GM23338 (cell line): ENCODE measurements at regions not wholly inside any gene's neighbourhood (a gene's known extent, or its start where the extent isn't known, plus 50 kb on each side); places are given as distances from the start of the nearest gene placed in this dataset.

Source experiments
- ATAC-seq: fragments of 200-7000 bp; cut with Tn5 transposase; 3 replicates; pipeline ENCODE4 v1.9.1; 2020
- DNase-seq: peaks from one replicate; pipeline ENCODE4 v3.0.0-alpha.2; 2015; ENCODE audit warnings: low spot score
- H2AFZ ChIP-seq: fragments of 200-600 bp; sonication (generic); 2 replicates; pipeline ENCODE4 v1.8.0; 2016; ENCODE audit warnings: antibody characterized with exemption, mild to moderate bottlenecking, moderate library complexity
- H3F3A ChIP-seq: fragments of 200-600 bp; sonication (generic); replicated peaks from 2 replicates; pipeline ENCODE4 v1.8.0; 2017; ENCODE audit warnings: antibody characterized with exemption, mixed run types, low read depth
- H3K27ac ChIP-seq: fragments of 200-600 bp; sonication (generic); 2 replicates; pipeline ENCODE4 v1.6.1; 2016; ENCODE audit warnings: low read depth
- H3K27me3 ChIP-seq: fragments of 200-600 bp; sonication (generic); 2 replicates; pipeline ENCODE4 v1.8.0; 2016; ENCODE audit warnings: mild to moderate bottlenecking, mixed run types, moderate library complexity; ENCODE audit not compliant: insufficient read depth
- H3K36me3 ChIP-seq: fragments of 200-600 bp; sonication (generic); 2 replicates; pipeline ENCODE4 v1.8.0; 2016; ENCODE audit warnings: mild to moderate bottlenecking; ENCODE audit not compliant: insufficient read depth
- H3K4me1 ChIP-seq: fragments of 200-600 bp; sonication (generic); 2 replicates; pipeline ENCODE4 v1.8.0; 2016; ENCODE audit warnings: mild to moderate bottlenecking, moderate library complexity; ENCODE audit not compliant: insufficient read depth
- H3K4me2 ChIP-seq: fragments of 200-600 bp; sonication (generic); 2 replicates; pipeline ENCODE4 v1.7.1; 2017; ENCODE audit warnings: mixed run types
- H3K4me3 ChIP-seq: fragments of 200-600 bp; sonication (generic); 2 replicates; pipeline ENCODE4 v1.6.1; 2016; ENCODE audit warnings: mixed run types
- H3K79me2 ChIP-seq: fragments of 200-600 bp; sonication (generic); replicated peaks from 2 replicates; pipeline ENCODE4 v1.8.0; 2017; ENCODE audit warnings: mild to moderate bottlenecking; ENCODE audit not compliant: insufficient read depth
- H3K9me2 ChIP-seq: fragments of 200-600 bp; sonication (generic); 2 replicates; pipeline ENCODE4 v1.8.0; 2017; ENCODE audit not compliant: insufficient read depth
- H4K20me1 ChIP-seq: fragments of 200-600 bp; sonication (generic); replicated peaks from 2 replicates; pipeline ENCODE4 v1.8.0; 2017; ENCODE audit warnings: mild to moderate bottlenecking; ENCODE audit not compliant: insufficient read depth
- H3K27ac Mint-ChIP-seq: 2 replicates; pipeline ENCODE4 v1.8.0; 2020; ENCODE audit warnings: inconsistent platforms, mild to moderate bottlenecking, moderate library complexity, mixed read lengths
- H3K27me3 Mint-ChIP-seq: 3 replicates; pipeline ENCODE4 v1.8.0; 2022; ENCODE audit warnings: low read depth, mild to moderate bottlenecking, moderate library complexity, mixed read lengths, inconsistent platforms; ENCODE audit not compliant: insufficient read depth, poor library complexity
- H3K36me3 Mint-ChIP-seq: 3 replicates; pipeline ENCODE4 v1.8.0; 2021; ENCODE audit warnings: low read depth, mild to moderate bottlenecking, inconsistent platforms, moderate library complexity, mixed read lengths
- H3K4me1 Mint-ChIP-seq: 3 replicates; pipeline ENCODE4 v1.8.0; 2020; ENCODE audit warnings: mild to moderate bottlenecking, inconsistent platforms, mixed read lengths
- H3K4me3 Mint-ChIP-seq: 3 replicates; pipeline ENCODE4 v1.8.0; 2021; ENCODE audit warnings: moderate library complexity, mild to moderate bottlenecking, inconsistent platforms, mixed read lengths
- H3K9me3 Mint-ChIP-seq: 3 replicates; pipeline ENCODE4 v1.8.0; 2020; ENCODE audit warnings: moderate library complexity, mild to moderate bottlenecking, inconsistent platforms, mixed read lengths
- CREB1 ChIP-seq: fragments of 250-450 bp; sonication (Bioruptor Pico); IDR thresholded peaks from 2 replicates; pipeline ENCODE4 v1.5.0; 2020; ENCODE audit warnings: low read depth, mild to moderate bottlenecking, moderate library complexity
- EZH2 ChIP-seq: fragments of 200-600 bp; sonication (generic); IDR thresholded peaks from one replicate; pipeline ENCODE4 v1.8.0; 2017; ENCODE audit warnings: antibody characterized with exemption, mild to moderate bottlenecking, low read depth; ENCODE audit not compliant: unreplicated experiment
- EZH2phosphoT487 ChIP-seq: fragments of 200-600 bp; sonication (generic); IDR thresholded peaks from one replicate; pipeline ENCODE4 v1.8.1; 2018; ENCODE audit warnings: antibody characterized with exemption; ENCODE audit not compliant: unreplicated experiment
- JUNB ChIP-seq: IDR thresholded peaks from one replicate; pipeline ENCODE4 v1.6.1; 2016; ENCODE audit warnings: antibody characterized with exemption; ENCODE audit not compliant: unreplicated experiment
- POLR2AphosphoS5 ChIP-seq: IDR thresholded peaks from 2 replicates; pipeline ENCODE4 v1.6.1; 2016; ENCODE audit warnings: antibody characterized with exemption, low read depth
- STAT1 ChIP-seq: IDR thresholded peaks from one replicate; pipeline ENCODE4 v1.6.1; 2016; ENCODE audit warnings: antibody characterized with exemption; ENCODE audit not compliant: unreplicated experiment
- ZNF114 ChIP-seq: fragments of 250-450 bp; sonication (Bioruptor Pico); IDR thresholded peaks from 2 replicates; pipeline ENCODE4 v1.5.0; 2020; ENCODE audit warnings: mild to moderate bottlenecking, moderate library complexity
- ZNF331 ChIP-seq: fragments of 250-450 bp; sonication (Bioruptor Pico); IDR thresholded peaks from 2 replicates; pipeline ENCODE4 v1.5.0; 2020; ENCODE audit warnings: low read depth, mild to moderate bottlenecking, moderate library complexity
- TF ChIP-seq, protein P1 (sequence below): IDR thresholded peaks from one replicate; pipeline ENCODE4 v1.6.1; 2018; ENCODE audit warnings: antibody characterized with exemption; ENCODE audit not compliant: unreplicated experiment
- TF ChIP-seq, protein P2 (sequence below), 2 experiments: fragments of 200-600 bp in 1 of 2; sonication (generic) in 1 of 2; conservative IDR thresholded peaks; 2 replicates each; pipeline versions ENCODE4 v1.5.1 to v1.6.1; 2016 to 2017; ENCODE audit warnings: antibody characterized with exemption in 2 of 2, low read depth in 2 of 2, mild to moderate bottlenecking in 2 of 2, moderate library complexity in 1 of 2
- TF ChIP-seq, protein P3 (sequence below): IDR thresholded peaks from 2 replicates; pipeline ENCODE4 v1.6.1; 2016; ENCODE audit warnings: antibody characterized with exemption

DNA sequence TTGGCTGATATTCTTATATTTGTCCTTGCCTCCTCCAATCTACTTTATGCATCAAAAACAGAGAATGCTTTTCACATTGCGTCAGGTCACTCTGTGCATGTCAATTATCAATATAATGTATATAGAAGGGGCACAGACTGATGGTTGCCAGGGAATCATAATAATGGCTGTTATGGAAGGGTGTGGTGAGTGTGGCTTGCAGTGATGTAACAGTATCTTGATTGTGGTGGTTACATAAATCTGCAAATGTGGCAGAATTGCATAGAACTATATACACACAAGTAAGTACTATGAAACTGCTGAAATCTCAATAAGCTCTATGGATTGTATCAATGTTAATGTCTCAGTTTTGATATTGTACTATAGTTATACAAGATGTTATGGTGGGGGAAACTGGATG is 228.6 kb downstream of the TJP1 start:
- no peak for ATAC-seq
- Histone ChIP-seq H3K27ac (no peak overlapping the region), H3K36me3 (no peaks in the 10 kb centered on the region), H3K4me3 (no peak overlapping the region), H3K27me3 (no peaks in the 10 kb centered on the region), H3K79me2 (no peaks in the 10 kb centered on the region), H4K20me1 (no peaks in the 10 kb centered on the region), H3K4me2 (no peak overlapping the region), H3K9me2 (no peaks in the 10 kb centered on the region; the same call in 1 of the 2 replicates), H3F3A (no peaks in the 10 kb centered on the region), H3K4me1 (no peaks in the 10 kb centered on the region), H2AFZ (no peak overlapping the region)
- TF ChIP-seq, protein P1, sequence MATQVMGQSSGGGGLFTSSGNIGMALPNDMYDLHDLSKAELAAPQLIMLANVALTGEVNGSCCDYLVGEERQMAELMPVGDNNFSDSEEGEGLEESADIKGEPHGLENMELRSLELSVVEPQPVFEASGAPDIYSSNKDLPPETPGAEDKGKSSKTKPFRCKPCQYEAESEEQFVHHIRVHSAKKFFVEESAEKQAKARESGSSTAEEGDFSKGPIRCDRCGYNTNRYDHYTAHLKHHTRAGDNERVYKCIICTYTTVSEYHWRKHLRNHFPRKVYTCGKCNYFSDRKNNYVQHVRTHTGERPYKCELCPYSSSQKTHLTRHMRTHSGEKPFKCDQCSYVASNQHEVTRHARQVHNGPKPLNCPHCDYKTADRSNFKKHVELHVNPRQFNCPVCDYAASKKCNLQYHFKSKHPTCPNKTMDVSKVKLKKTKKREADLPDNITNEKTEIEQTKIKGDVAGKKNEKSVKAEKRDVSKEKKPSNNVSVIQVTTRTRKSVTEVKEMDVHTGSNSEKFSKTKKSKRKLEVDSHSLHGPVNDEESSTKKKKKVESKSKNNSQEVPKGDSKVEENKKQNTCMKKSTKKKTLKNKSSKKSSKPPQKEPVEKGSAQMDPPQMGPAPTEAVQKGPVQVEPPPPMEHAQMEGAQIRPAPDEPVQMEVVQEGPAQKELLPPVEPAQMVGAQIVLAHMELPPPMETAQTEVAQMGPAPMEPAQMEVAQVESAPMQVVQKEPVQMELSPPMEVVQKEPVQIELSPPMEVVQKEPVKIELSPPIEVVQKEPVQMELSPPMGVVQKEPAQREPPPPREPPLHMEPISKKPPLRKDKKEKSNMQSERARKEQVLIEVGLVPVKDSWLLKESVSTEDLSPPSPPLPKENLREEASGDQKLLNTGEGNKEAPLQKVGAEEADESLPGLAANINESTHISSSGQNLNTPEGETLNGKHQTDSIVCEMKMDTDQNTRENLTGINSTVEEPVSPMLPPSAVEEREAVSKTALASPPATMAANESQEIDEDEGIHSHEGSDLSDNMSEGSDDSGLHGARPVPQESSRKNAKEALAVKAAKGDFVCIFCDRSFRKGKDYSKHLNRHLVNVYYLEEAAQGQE: no peak
- no peak for TF ChIP-seq CREB1
- no peak for TF ChIP-seq STAT1
- no peak for TF ChIP-seq EZH2
- TF ChIP-seq, protein P2, sequence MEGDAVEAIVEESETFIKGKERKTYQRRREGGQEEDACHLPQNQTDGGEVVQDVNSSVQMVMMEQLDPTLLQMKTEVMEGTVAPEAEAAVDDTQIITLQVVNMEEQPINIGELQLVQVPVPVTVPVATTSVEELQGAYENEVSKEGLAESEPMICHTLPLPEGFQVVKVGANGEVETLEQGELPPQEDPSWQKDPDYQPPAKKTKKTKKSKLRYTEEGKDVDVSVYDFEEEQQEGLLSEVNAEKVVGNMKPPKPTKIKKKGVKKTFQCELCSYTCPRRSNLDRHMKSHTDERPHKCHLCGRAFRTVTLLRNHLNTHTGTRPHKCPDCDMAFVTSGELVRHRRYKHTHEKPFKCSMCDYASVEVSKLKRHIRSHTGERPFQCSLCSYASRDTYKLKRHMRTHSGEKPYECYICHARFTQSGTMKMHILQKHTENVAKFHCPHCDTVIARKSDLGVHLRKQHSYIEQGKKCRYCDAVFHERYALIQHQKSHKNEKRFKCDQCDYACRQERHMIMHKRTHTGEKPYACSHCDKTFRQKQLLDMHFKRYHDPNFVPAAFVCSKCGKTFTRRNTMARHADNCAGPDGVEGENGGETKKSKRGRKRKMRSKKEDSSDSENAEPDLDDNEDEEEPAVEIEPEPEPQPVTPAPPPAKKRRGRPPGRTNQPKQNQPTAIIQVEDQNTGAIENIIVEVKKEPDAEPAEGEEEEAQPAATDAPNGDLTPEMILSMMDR (conservative IDR thresholded peaks at IDR 0.05; ENCODE audit: low read depth in 2 of 2): no peak
- no peak for TF ChIP-seq EZH2phosphoT487
- no peak for TF ChIP-seq ZNF331 (CRISPR knock-in tag)
- TF ChIP-seq, protein P3, sequence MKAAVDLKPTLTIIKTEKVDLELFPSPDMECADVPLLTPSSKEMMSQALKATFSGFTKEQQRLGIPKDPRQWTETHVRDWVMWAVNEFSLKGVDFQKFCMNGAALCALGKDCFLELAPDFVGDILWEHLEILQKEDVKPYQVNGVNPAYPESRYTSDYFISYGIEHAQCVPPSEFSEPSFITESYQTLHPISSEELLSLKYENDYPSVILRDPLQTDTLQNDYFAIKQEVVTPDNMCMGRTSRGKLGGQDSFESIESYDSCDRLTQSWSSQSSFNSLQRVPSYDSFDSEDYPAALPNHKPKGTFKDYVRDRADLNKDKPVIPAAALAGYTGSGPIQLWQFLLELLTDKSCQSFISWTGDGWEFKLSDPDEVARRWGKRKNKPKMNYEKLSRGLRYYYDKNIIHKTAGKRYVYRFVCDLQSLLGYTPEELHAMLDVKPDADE: no peak
- TF ChIP-seq POLR2AphosphoS5: no peak
- no peak for TF ChIP-seq JUNB
- H3K27ac Mint-ChIP-seq: no peak overlapping the region
- H3K4me1 Mint-ChIP-seq: peaks cover 6% of the 10 kb centered on the region; the same call in 2 of the 3 replicates
- no peak overlapping the region for H3K4me3 Mint-ChIP-seq
- H3K27me3 Mint-ChIP-seq: no peaks in the 10 kb centered on the region
- H3K36me3 Mint-ChIP-seq: no peaks in the 10 kb centered on the region
- DNase-seq: no peak
- no peaks in the 10 kb centered on the region for H3K9me3 Mint-ChIP-seq

DNA sequence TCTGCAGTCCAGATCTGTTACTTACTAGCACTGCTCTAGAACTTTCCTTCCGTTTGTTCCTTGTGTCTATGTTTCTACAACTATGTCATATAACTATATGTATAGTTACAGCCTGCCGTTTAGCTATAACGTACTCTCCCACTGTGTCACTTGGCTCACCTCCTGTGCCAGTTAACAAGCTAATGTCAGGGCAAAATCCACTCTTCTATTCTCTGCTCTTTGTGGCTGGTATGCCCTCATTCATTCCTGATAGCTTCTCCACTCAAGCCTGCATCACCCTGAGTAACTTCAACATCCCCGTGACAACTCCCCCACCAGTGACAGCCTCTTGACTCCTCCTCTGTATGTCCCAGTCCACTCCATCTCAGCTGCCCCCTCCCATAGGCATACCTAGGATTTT is 229.2 kb downstream of the TJP1 start:
- no peak for ATAC-seq
- H3F3A ChIP-seq: no peaks in the 10 kb centered on the region
- Mint-ChIP-seq H3K36me3 (no peaks in the 10 kb centered on the region), H3K4me1 (peaks cover 6% of the 10 kb centered on the region; the same call in 2 of the 3 replicates), H3K27ac (no peak overlapping the region), H3K9me3 (no peaks in the 10 kb centered on the region), H3K27me3 (no peaks in the 10 kb centered on the region), H3K4me3 (no peak overlapping the region)
- H2AFZ ChIP-seq: no peak overlapping the region
- no peaks in the 10 kb centered on the region for H3K79me2 ChIP-seq
- no peak overlapping the region for H3K27ac ChIP-seq
- H3K36me3 ChIP-seq: no peaks in the 10 kb centered on the region
- no peak overlapping the region for H3K4me2 ChIP-seq
- no peaks in the 10 kb centered on the region for H3K27me3 ChIP-seq
- no peaks in the 10 kb centered on the region for H4K20me1 ChIP-seq
- no peak overlapping the region for H3K4me3 ChIP-seq
- DNase-seq: no peak
- H3K4me1 ChIP-seq: no peaks in the 10 kb centered on the region
- no peaks in the 10 kb centered on the region; the same call in 1 of the 2 replicates for H3K9me2 ChIP-seq
- TF ChIP-seq EZH2 (no peak), ZNF114 (CRISPR knock-in tag) (no peak)
- TF ChIP-seq, protein P3: no peak
- TF ChIP-seq, protein P2 (conservative IDR thresholded peaks at IDR 0.05; ENCODE audit: low read depth in 2 of 2): no peak
